ENCODE measurements at regions not wholly inside any gene's neighbourhood (a gene's known extent, or its start where the extent isn't known, plus 50 kb on each side); places are given as distances from the start of the nearest gene placed in this dataset.

DNA sequence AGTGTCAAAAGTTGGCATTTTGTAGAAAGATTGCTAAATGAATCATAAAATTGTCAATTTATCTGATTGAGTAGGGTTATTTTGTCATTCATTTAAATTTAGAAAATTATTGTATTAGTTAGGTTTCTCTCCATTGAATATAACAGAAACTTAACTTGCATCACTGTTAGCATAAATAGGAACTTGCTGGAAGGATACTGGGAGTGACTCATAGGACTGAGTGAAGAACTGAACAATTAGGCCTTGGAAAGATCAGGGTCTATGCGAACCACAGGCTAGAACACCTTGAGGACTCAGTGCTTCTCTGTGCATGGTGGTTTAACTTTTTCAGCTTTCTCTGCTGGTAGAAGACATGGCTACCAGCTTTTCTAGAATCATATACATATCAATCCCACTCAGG lies 67.7 kb upstream of the IFNGR1 start:
- TF ChIP-seq, protein P1, sequence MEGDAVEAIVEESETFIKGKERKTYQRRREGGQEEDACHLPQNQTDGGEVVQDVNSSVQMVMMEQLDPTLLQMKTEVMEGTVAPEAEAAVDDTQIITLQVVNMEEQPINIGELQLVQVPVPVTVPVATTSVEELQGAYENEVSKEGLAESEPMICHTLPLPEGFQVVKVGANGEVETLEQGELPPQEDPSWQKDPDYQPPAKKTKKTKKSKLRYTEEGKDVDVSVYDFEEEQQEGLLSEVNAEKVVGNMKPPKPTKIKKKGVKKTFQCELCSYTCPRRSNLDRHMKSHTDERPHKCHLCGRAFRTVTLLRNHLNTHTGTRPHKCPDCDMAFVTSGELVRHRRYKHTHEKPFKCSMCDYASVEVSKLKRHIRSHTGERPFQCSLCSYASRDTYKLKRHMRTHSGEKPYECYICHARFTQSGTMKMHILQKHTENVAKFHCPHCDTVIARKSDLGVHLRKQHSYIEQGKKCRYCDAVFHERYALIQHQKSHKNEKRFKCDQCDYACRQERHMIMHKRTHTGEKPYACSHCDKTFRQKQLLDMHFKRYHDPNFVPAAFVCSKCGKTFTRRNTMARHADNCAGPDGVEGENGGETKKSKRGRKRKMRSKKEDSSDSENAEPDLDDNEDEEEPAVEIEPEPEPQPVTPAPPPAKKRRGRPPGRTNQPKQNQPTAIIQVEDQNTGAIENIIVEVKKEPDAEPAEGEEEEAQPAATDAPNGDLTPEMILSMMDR (IDR thresholded peaks at IDR 0.05; ENCODE audit: insufficient read depth, low read depth, low read length) = no peak
- TF ChIP-seq EZH2 (IDR thresholded peaks at IDR 0.05; ENCODE audit: insufficient read depth, low read length) = no peak
